Breast epithelium (tissue), 3 donors: ENCODE measurements at regions not wholly inside any gene's neighbourhood (a gene's known extent, or its start where the extent isn't known, plus 50 kb on each side); places are given as distances from the start of the nearest gene placed in this dataset.

Experiments used
- POLR2A ChIP-seq: fragments of 450-650 bp; IDR thresholded peaks from one replicate; pipeline ENCODE4 v1.6.1; 2016; ENCODE audit warnings: antibody characterized with exemption, mild to moderate bottlenecking, moderate library complexity
- TF ChIP-seq, protein P1 (sequence below), 3 donors: fragments of 450-650 bp; IDR thresholded peaks; one replicate each; pipeline ENCODE4 v1.5.1; 2016 to 2017; ENCODE audit warnings: antibody characterized with exemption in 3 of 3, mild to moderate bottlenecking in 3 of 3, moderate library complexity in 3 of 3

DNA sequence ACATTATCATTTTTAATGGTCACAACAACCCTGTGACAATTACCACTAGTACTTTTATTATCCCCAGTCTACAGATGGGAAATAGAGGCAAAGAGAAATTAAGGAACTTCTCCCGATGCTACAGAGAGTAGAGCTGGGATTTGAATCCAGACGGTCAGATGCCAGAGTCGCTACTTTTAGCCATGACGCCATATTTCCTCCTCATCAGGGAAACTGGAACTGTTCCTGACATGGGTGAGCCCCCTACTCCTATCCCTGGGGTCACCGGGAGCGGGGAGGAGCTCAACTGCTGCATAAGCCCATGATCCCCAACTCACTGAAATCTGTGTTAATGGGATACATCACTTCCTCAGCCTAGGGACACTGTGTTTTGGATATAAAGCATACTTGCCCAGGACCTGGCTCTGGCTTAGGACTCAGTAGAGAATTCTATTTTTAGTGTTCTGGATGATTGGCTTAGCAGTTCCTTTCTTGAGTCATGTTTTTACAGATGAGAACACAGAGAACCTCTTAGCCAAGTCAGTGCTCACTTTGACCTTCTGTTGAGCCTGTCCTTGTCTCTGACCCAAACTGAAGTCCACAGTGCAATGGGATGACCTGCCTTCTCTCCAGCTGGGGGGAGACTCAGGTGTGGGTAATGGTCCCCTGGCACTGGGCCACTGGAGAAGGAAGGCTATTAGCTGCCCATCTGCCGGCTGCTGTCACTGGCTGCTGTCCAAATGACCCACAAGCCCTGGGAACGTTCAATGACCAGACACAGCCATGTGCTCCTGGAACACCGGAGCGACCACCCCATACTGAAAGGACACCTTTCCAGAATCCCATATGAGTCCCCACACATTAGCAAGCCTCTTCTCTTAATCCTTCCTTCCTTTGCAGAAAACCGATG lies 90.8 kb upstream of the SHISA3 start:
- no peak for TF ChIP-seq POLR2A
- TF ChIP-seq, protein P1, sequence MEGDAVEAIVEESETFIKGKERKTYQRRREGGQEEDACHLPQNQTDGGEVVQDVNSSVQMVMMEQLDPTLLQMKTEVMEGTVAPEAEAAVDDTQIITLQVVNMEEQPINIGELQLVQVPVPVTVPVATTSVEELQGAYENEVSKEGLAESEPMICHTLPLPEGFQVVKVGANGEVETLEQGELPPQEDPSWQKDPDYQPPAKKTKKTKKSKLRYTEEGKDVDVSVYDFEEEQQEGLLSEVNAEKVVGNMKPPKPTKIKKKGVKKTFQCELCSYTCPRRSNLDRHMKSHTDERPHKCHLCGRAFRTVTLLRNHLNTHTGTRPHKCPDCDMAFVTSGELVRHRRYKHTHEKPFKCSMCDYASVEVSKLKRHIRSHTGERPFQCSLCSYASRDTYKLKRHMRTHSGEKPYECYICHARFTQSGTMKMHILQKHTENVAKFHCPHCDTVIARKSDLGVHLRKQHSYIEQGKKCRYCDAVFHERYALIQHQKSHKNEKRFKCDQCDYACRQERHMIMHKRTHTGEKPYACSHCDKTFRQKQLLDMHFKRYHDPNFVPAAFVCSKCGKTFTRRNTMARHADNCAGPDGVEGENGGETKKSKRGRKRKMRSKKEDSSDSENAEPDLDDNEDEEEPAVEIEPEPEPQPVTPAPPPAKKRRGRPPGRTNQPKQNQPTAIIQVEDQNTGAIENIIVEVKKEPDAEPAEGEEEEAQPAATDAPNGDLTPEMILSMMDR (IDR thresholded peaks at IDR 0.05) = no peak
